Epithelial cell of proximal tubule (primary cell): ENCODE measurements at regions not wholly inside any gene's neighbourhood (a gene's known extent, or its start where the extent isn't known, plus 50 kb on each side); places are given as distances from the start of the nearest gene placed in this dataset.

Experiments
- DNase-seq: peaks from one replicate; pipeline ENCODE4 v3.0.0-alpha.2; 2011; ENCODE audit warnings: low read depth
- H3K4me3 ChIP-seq: 2 replicates; pipeline ENCODE4 v1.5.1; 2011; ENCODE audit warnings: low read depth, mild to moderate bottlenecking, low read length
- TF ChIP-seq, protein P1 (sequence below): conservative IDR thresholded peaks from 2 replicates; pipeline ENCODE4 v1.5.1; 2012; ENCODE audit warnings: low read depth, mild to moderate bottlenecking, low read length

DNA sequence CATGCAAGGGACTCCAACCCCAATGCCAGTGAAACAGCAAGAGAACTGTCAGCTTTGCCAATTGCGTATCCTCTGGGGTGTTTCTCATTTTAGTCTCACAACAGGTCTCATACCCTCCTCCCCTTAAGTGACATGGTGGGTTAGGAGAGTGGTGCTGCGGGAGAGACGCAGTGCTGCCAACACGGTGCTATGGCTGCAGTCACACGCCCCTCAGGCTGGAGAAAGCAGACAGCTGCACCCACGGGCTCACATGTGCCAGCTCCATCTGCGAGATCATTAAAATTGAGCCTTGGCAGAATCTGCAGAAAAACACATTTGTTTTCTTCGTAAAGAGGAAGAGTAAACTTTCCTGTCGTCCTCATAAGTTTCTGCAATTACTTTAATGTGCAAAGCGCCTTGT lies 114.7 kb downstream of the ANKRD60 start:
- DNase-seq, result no peak
- H3K4me3 ChIP-seq, result no peak overlapping the region
- TF ChIP-seq, protein P1, sequence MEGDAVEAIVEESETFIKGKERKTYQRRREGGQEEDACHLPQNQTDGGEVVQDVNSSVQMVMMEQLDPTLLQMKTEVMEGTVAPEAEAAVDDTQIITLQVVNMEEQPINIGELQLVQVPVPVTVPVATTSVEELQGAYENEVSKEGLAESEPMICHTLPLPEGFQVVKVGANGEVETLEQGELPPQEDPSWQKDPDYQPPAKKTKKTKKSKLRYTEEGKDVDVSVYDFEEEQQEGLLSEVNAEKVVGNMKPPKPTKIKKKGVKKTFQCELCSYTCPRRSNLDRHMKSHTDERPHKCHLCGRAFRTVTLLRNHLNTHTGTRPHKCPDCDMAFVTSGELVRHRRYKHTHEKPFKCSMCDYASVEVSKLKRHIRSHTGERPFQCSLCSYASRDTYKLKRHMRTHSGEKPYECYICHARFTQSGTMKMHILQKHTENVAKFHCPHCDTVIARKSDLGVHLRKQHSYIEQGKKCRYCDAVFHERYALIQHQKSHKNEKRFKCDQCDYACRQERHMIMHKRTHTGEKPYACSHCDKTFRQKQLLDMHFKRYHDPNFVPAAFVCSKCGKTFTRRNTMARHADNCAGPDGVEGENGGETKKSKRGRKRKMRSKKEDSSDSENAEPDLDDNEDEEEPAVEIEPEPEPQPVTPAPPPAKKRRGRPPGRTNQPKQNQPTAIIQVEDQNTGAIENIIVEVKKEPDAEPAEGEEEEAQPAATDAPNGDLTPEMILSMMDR, result no peak

DNA sequence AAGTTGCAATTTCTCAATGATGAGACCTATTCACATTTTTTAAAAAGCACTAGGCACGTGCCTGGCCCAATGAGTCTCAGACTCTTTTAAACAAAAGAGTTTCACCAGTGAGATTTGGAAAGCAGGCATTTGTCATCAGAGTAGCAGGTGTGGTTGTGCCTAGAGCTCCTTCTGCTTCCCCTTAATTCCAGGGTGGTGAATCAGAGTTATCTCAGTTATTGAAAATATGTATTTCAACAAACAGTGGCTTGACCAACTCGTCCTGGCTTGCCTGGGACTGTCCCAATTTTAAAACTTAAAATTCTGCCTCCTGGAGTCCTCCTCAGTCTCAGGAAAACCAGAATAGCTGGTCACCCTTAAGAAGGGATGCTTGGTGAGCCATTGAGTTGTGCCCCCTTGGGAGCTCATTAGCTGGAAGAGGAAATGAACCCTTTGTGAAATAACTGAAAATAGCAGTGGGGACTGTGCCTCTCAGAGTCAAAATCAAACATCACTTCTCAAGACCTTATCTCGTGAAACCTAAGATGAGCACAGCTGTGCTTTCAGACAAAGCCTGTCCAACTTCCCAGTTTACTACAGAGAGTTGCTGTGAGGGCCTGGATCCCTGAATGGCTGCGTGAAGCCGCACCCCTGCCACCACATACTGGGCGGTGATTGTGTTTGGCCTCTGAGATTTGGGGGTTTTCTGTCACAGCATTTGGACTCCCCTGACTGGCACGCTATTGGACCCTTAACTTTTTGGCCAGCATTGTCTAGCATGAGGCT lies 116.3 kb downstream of the ANKRD60 start:
- no peak for DNase-seq
- no peak overlapping the region for H3K4me3 ChIP-seq

DNA sequence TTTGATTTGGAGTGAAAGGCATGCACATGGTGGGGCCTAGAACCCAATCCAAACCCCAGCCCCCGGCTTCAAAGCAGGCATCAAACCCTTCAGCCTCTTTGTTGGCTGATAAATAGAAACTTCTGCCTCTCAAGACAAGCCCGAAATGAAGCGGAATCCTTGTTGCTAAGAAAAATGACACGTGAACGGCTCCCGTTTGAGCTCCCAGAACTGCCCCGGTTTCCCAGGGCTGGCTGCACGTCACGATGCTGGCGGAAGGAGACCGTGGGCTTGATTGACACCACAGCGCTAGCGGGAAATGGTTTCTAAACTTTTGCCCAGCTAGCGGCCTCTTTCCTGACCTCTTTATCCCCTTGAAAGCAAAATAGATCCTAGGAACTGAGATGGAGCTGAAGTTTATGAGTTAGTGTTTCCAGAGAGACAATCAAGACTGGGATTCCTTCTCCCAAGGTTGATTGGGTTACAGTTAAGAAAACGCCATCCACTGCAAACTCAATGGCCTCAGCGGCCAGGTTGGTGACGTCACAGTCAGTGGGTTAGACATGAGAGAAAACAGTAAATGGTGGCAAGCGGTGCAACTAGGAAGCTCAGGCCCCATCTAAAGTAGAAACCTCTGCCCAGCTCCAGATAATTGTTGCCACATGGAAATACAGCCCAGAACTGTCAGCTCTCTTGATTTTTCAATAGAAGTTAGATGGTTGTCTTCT lies 117.0 kb downstream of the ANKRD60 start:
- TF ChIP-seq, protein P1, result no peak
- DNase-seq, result no peak
- no peak overlapping the region for H3K4me3 ChIP-seq

More for the DNA sequence above, 116.3 kb downstream of the ANKRD60 start:
- TF ChIP-seq, protein P1, result no peak

DNA sequence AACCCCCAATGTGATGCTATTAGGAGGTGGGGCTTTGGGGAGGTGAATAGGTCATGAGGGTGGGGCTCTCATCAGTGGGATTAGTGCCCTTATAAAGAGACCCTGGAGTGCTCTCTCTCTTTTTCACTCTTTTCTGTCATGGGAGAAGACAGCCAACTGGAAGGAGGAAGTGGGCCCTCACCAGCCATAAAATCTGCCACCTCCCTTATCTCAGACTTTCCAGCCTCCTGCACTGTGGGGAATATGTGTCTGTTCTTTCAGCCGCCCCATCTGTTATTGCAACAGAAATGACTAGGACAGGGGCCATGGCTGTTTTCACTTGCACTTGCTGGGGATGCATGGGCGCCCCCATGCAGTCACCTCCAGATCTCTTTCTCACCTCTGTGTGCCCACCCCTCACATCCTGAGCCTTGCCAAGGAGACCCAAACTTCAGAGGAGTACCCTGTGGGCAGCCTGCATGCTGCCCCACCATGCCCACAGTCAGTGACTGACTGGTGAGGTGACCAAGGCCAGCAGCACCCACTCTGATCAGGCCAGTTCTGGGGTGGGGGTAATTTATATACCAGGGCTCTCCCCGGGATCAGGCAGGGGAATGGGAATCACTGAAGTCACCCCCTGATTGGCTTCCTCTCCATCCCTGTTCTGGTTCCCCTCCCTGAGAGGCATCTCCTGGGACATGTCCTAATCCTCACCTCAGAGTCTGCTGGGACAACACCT lies 118.4 kb downstream of the ANKRD60 start:
- DNase-seq, result no peak
- H3K4me3 ChIP-seq, result no peak overlapping the region
- TF ChIP-seq, protein P1, result no peak

DNA sequence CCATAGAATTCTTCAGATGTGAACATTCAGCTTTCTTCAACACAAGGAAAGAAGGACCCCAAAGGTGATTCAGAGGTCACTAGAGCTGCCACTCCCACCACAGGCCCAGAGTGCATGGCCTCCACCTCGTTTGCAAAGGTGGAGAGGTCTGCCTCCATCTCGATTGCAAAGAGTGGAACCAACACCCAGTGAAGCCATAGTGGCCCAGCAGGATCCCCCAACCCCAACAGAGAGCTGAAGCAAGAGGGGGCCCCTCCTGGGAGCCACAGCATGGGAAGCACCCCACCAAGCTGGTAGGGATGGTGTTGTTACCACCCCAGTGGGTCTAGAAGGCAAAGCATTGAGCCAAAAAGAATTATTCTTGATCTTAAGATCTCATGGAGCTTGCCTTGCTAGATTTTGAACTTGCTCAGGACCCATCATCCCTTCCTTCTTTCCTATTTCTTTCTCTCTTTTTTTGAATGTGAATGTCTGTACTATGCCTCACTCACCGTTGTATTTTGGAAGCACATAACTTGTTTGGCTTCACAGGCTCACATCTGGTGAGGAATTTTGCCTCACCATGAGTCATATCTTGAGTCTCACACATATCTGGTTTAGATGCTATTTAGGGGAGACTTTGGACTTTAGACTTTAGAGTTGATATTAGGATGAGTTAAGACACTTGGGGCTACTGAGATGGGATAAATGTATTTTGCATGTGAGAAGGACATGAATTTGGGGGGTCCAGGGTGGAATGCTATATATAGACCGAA lies 119.2 kb downstream of the ANKRD60 start:
- TF ChIP-seq, protein P1, result no peak
- no peak for DNase-seq
- no peak overlapping the region for H3K4me3 ChIP-seq

DNA sequence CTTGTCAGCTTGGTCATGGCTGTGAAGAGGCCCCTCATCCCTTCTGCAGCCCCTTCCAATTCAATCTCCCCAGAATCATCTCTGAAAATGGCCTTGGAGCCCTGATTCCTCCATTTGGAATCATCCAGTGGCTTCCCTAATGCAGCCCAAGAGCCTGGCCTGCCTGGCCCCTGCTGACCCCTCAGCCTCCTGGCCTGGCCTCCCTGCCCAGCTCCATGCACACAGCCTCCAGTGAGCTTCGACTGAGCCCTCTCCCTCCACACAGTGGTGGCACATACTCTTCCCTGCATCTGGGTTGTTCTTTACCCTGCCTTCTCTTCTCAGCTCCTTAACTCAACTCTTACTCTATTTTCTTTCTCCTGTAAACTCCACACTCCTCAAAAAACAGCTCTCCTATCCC lies 120.9 kb downstream of the ANKRD60 start:
- TF ChIP-seq, protein P1, result no peak
- DNase-seq, result no peak
- no peak overlapping the region for H3K4me3 ChIP-seq
